ENCODE measurements at regions not wholly inside any gene's neighbourhood (a gene's known extent, or its start where the extent isn't known, plus 50 kb on each side); places are given as distances from the start of the nearest gene placed in this dataset.
"Not testable (repeated sequence)": the region's sequence is repeated elsewhere in the genome, so short reads cannot be mapped to it uniquely, and the experiment has no call there.

GRCh38 chr10:9451211-9451773 lies 1396.8 kb downstream of the GATA3 start:
- no peak for DNase-seq (ENCODE audit: low spot score)
- in situ Hi-C loops (cut with HindIII; ENCODE audit: low sequenced_read_pairs): no loop called here

- in situ Hi-C loops (cut with HindIII; ENCODE audit: low sequenced_read_pairs): no loop called here
- DNase-seq (ENCODE audit: low spot score): no peak
Measured at GRCh38 chr10:9452056-9452455, 1397.6 kb downstream of the GATA3 start.

- in situ Hi-C loops (cut with HindIII; ENCODE audit: low sequenced_read_pairs); DNase-seq (ENCODE audit: low spot score): not testable (repeated sequence)
Measured at GRCh38 chr10:9453871-9454270, 1399.4 kb downstream of the GATA3 start.

GRCh38 chr10:9469663-9470205 lies 1415.2 kb downstream of the GATA3 start:
- DNase-seq (ENCODE audit: low spot score): no peak
- in situ Hi-C loops (cut with HindIII; ENCODE audit: low sequenced_read_pairs): no loop called here

DNA sequence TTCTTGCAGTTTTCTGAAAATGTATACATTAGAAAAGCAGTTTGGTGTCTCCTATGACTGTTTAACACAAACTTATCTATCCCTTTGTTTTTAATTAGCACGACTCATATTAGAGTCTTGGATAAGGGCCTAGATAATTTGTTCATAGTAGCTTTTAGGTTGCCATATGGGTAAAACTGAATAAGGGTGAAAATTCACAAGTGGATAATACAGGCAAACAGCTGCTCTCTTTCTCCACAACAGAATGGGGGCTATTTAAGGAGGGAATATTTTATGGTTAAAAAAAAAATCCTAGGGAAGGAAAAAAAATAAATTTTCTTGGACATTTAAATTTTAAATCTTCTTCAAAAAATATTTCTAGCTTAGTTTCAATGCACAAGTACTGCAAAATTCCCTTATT lies 1416.1 kb downstream of the GATA3 start:
- no peak for DNase-seq (ENCODE audit: low spot score)
- in situ Hi-C loops (cut with HindIII; ENCODE audit: low sequenced_read_pairs): no loop called here

DNA sequence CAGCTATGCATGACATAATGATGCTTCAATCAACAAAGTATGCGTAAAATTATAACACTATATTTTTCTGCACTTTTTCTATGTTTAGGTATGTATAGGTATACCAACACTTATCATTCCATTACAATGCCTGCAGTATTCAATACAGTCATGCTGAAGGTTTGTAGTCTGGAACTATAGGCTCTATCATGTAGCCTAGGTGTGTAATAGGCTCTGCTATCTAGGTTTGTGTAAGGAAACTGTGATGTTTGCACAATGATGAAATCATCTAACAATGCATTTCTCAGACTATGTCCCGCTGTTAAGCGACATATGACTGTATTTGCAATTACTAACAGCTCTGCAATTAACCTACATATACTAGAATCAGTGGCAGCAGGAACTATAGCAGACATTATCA lies 1447.5 kb downstream of the GATA3 start:
- in situ Hi-C loops (cut with HindIII; ENCODE audit: low sequenced_read_pairs): no loop called here
- no peak for DNase-seq (ENCODE audit: low spot score)

DNA sequence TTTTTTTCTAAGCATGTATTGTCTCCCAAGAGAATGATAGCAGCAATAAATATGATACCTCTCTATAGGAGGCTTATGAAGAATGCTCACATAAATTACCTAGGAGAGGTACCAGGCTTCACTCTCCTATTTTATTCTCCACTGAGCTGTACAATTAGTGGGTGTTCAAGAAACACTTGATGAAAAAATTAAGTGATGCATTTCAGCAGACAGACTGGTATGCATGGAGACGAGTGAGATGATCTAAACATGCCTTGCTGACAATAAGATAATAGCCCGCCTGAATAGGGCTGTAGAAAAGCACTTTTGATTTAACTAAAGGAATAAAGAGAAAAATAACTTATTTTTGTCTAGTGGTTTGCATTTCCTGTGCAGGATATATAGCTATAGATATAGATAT lies 1449.7 kb downstream of the GATA3 start:
- in situ Hi-C loops (cut with HindIII; ENCODE audit: low sequenced_read_pairs): no loop called here
- DNase-seq (ENCODE audit: low spot score): no peak

- in situ Hi-C loops (cut with HindIII; ENCODE audit: low sequenced_read_pairs): no loop called here
- DNase-seq (ENCODE audit: low spot score): no peak
Measured at GRCh38 chr10:9505546-9505945, 1451.1 kb downstream of the GATA3 start.

- no peak for DNase-seq (ENCODE audit: low spot score)
- in situ Hi-C loops (cut with HindIII; ENCODE audit: low sequenced_read_pairs): no loop called here
Measured at GRCh38 chr10:9508606-9509005, 1454.1 kb downstream of the GATA3 start.

DNA sequence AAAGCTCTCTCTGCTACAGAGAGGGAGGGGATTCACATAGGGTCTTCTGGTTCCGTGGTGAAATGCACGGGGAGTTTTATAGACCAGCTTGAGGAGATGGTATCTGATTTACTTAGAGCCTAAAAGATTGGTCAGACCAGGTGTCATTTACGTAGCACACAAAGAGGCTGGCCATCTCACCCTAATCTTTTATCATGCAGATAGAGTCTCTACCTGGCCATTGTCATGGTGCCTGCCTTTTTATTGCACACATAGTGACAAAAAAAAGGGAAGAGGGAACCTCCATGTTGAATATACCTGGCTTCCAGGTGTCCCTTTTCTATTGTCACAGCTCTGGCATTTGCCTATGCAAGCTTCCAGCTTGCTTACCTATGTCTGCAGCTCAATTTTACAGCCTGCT lies 1456.1 kb downstream of the GATA3 start:
- DNase-seq (ENCODE audit: low spot score): no peak
- in situ Hi-C loops (cut with HindIII; ENCODE audit: low sequenced_read_pairs): no loop called here

GRCh38 chr10:9515922-9516321 lies 1461.4 kb downstream of the GATA3 start:
- in situ Hi-C loops (cut with HindIII; ENCODE audit: low sequenced_read_pairs): no loop called here
- no peak for DNase-seq (ENCODE audit: low spot score)

GRCh38 chr10:9535744-9536143 lies 1481.3 kb downstream of the GATA3 start:
- DNase-seq (ENCODE audit: low spot score): no peak
- in situ Hi-C loops (cut with HindIII; ENCODE audit: low sequenced_read_pairs): no loop called here

- in situ Hi-C loops (cut with HindIII; ENCODE audit: low sequenced_read_pairs): no loop called here
- no peak for DNase-seq (ENCODE audit: low spot score)
Measured at GRCh38 chr10:9545073-9545472, 1472.6 kb upstream of the CELF2 start.

- no peak for DNase-seq (ENCODE audit: low spot score)
- in situ Hi-C loops (cut with HindIII; ENCODE audit: low sequenced_read_pairs): no loop called here
Measured at GRCh38 chr10:9547936-9548904, 1469.5 kb upstream of the CELF2 start.

DNA sequence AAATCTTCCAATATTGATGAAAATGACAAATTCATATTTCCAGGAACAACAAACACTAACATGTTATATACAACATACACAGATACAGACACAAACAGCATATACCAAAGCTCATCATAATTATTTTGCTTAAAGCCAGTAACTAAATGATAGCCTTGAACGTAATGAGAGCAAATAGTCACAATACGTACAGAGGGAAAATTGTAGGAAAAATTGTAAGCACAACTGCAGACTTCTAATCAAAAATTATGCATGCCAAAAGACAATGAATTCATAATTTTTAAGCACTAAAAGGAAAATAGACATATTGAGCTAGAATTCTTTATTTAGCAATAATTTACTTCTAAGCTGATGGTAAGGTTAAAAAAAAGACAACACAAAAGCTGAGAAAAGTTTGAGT lies 1466.9 kb upstream of the CELF2 start:
- no peak for DNase-seq (ENCODE audit: low spot score)
- in situ Hi-C loops (cut with HindIII; ENCODE audit: low sequenced_read_pairs): no loop called here

DNA sequence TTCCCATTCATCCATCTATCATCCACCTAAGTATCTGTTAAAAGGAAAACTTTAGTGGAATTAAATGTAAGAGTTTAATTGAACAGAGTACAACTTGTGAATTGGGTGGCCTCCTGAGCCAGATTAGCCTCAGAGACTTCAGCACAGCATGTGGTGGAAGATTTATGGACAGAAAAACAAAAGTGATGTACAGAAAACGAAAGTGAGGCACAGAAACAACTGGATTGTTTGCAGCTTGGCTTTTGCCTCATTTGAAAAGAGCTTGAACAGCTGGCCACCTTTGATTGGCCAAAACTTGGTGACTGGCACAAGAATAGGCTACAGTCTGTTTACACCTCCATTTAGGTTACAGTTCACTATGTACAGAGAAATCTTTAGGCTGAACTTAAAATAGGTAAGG lies 1463.4 kb upstream of the CELF2 start:
- in situ Hi-C loops (cut with HindIII; ENCODE audit: low sequenced_read_pairs): no loop called here
- DNase-seq (ENCODE audit: low spot score): no peak

DNA sequence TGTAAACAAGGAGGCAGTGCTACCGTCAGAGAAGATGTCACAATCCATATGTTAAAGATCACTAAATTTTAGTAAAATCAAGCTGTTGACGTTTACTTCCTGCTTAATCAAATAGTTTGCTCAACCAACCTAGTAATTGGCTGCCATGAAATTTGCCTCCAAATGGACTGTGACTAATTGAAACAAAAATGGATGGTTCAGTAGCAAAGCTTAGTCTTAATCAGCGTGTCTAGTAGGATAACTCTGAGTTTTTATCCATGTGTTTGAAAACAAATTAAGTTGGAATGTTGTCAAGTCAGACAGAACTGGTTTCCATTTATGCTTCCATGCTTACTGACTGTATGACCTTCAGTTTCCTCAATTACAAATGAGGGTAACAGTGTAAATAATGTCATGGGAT lies 1456.7 kb upstream of the CELF2 start:
- no peak for DNase-seq (ENCODE audit: low spot score)
- in situ Hi-C loops (cut with HindIII; ENCODE audit: low sequenced_read_pairs): no loop called here

DNA sequence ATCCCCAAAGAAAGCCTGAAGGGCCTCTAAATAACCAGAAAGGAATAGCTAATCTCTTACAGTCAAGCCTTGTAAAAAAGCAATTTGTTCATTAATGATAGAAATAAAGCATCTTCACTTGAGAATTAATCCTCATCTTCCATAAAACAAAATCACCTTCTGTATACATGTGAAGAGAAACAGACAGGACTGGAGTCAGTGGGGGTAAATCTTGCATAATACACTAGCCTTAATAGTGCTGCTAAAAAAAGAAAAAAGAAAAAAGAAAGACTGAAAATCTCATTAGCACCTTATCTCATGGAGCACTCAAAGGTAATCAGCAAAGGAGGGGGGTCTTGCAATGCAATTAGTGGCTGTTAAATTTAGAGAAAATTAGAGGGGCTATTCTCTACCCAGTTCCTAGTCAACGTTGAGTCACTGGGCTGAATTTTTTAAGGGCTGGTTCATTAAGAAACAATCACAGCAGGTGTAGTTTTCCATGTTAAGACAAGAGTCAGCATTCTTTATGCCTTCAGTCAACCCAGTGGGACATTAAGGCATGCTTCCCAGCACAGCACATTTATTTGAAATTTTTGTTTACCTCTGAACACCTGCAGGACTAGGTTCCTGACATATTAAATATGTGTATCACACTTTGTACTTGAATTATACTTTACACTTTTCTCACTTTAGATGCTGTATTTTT lies 1455.7 kb upstream of the CELF2 start:
- DNase-seq (ENCODE audit: low spot score): no peak
- in situ Hi-C loops (cut with HindIII; ENCODE audit: low sequenced_read_pairs): no loop called here

GRCh38 chr10:9577746-9578145 lies 1439.9 kb upstream of the CELF2 start:
- in situ Hi-C loops (cut with HindIII; ENCODE audit: low sequenced_read_pairs): no loop called here
- DNase-seq (ENCODE audit: low spot score): no peak

DNA sequence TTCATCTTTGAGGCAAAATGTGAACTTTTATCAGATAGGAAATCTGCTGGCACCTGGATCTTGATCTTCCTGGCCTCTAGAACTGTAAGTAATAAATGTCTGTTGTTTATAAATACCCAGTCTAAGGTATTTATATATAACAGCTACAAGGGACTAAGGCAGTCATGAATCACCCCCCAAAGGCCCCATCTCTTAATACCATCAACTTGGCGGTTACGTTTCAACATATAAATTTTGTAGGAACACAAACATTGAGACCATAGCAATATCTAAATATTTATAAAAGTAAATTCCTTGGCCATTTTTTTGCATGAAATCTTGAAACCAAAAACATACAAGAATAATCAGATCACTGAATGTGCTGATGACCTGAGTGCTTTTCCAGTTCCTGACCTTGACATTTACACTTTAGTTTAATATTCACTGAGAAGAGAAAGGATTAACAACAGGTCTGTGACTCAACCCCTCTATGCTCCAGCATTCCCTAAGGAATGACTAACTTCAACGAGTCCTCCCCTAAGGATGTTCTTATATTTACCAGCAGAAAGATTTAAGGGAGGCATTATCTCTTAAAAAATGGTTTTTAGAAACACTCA lies 1438.5 kb upstream of the CELF2 start:
- DNase-seq (ENCODE audit: low spot score): no peak
- in situ Hi-C loops (cut with HindIII; ENCODE audit: low sequenced_read_pairs): no loop called here
